GM12891 (cell line): ENCODE measurements at regions not wholly inside any gene's neighbourhood (a gene's known extent, or its start where the extent isn't known, plus 50 kb on each side); places are given as distances from the start of the nearest gene placed in this dataset.
A peak's percentile ranks its signal among the peaks of the same experiment; 100 is the strongest.

ENCODE experiments used
- DNase-seq: peaks from one replicate; pipeline ENCODE4 v3.0.0; 2011; ENCODE audit warnings: low spot score; ENCODE audit not compliant: insufficient read length
- FAIRE-seq: peaks from 2 replicates; lab custom pipeline; 2011; peaks lifted over from hg19 to GRCh38; lab: Jason Lieb, UNC
- PAX5 ChIP-seq: IDR thresholded peaks from 2 replicates; pipeline ENCODE4 v1.6.1; 2011; ENCODE audit warnings: low read length, moderate library complexity, mild to moderate bottlenecking; ENCODE audit not compliant: insufficient read depth, severe bottlenecking
- POLR2A ChIP-seq: IDR thresholded peaks from 2 replicates; pipeline ENCODE4 v1.6.1; 2011; ENCODE audit warnings: low read depth, low read length, control low read depth
- POLR2AphosphoS5 ChIP-seq: IDR thresholded peaks from 2 replicates; pipeline ENCODE4 v1.6.1; 2011; ENCODE audit warnings: low read depth, low read length, control low read depth
- POU2F2 ChIP-seq: IDR thresholded peaks from 2 replicates; pipeline ENCODE4 v1.6.1; 2011; ENCODE audit warnings: low read depth, mild to moderate bottlenecking, control low read depth, low read length, moderate library complexity
- SPI1 ChIP-seq: IDR thresholded peaks from 2 replicates; pipeline ENCODE4 v1.6.1; 2011; ENCODE audit warnings: low read depth, low read length, control low read depth
- TAF1 ChIP-seq: IDR thresholded peaks from 2 replicates; pipeline ENCODE4 v1.6.1; 2011; ENCODE audit warnings: low read depth, low read length, control low read depth

DNA sequence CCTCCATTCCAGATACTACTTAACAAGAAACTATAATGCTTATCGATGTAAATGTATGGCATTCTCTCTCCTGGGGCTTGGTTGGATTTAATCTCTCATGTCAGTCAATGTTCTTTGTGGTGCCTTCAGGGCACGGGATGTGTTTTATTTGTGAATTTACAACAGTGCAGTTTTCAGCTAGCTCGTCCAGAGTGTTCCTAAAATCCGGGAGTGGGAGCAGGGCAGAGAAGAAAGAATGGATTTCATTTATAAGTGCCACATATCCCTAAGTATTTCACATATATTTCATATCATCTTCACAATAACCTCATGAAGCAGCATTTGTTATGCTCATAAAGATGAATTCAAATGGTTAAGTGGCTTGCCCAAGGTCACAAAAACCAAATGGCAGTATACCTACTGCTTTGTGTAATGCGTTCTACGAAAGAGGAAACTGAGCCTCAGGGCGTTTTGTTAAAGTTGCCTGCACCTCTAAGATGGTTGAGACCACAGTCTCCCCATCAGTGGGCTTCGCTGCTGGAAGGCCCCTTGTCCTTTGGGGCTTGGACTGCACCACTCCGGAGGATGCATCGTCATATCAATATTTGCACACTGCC lies 134.7 kb upstream of the MGAT5 start:
- FAIRE-seq (peak; percentile 76), DNase-seq (no peak)
- no peak for TF ChIP-seq POLR2A
- no peak for TF ChIP-seq POU2F2
- no peak for TF ChIP-seq POLR2AphosphoS5
- TF ChIP-seq SPI1: no peak
- TF ChIP-seq PAX5: no peak

DNA sequence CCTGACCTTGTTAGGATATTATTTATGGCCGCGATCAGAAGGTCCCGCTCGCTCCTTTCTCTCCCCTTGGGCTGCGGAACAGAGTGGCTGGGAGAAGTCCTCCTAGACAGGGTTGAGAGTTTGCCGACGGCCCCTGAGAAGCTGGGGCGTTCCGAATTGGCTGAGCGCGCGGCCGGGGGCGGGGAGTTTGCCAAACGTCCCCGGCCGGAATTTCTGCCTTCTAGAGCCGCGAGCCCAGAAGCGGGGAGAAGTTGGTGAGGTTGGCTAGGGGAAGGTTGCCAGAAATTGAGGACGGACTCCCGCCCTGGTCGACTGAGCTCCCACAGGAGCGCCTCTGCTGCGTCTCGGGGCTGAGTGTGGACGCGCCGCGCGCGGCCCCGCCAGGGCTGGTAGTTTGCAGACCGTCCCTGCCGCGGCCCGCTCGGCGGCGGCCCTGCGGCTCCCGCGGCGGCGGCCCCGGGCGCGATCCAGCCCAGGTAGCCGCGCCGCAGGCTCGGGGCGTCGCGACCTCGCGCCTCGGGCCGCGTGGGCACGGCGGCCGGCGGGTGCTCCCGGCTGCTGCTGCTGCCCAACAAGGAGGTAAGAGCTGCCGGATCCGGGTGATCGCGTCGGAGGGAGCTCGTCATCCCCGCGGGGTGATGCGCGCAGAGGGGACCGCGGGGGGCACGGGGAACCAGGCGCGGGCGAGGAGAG lies 134.0 kb upstream of the MGAT5 start:
- peak; percentile 50; the same call in 1 of the 2 replicates for TF ChIP-seq POU2F2
- TF ChIP-seq POLR2AphosphoS5: peak; percentile 73
- TF ChIP-seq PAX5: no peak
- TF ChIP-seq TAF1: peak; percentile 46; the same call in 1 of the 2 replicates
- TF ChIP-seq SPI1: no peak
- TF ChIP-seq POLR2A: peak; percentile 66; the same call in 1 of the 2 replicates
- no peak for FAIRE-seq
- DNase-seq: peak; percentile 68

- FAIRE-seq (no peak), DNase-seq (no peak)
- TF ChIP-seq POLR2A (no peak), POLR2AphosphoS5 (no peak), TAF1 (no peak), SPI1 (no peak), PAX5 (no peak), POU2F2 (no peak)
Observed at GRCh38 chr2:134120406-134120732, 133.5 kb upstream of the MGAT5 start.

- FAIRE-seq (peak; percentile 72), DNase-seq (peak; percentile 71)
- TF ChIP-seq PAX5 (no peak), TAF1 (0 out of 2 replicates have a peak, but pooled peaks have one; percentile 18)
Observed at GRCh38 chr2:134120733-134121630, 132.9 kb upstream of the MGAT5 start.

- DNase-seq (no peak), FAIRE-seq (no peak)
- no peak for TF ChIP-seq POLR2AphosphoS5
- no peak for TF ChIP-seq POU2F2
- TF ChIP-seq PAX5: no peak
- no peak for TF ChIP-seq SPI1
- no peak for TF ChIP-seq POLR2A
- no peak for TF ChIP-seq TAF1
Observed at GRCh38 chr2:134122610-134123009, 131.3 kb upstream of the MGAT5 start.

GRCh38 chr2:134123332-134123731 lies 130.5 kb upstream of the MGAT5 start:
- FAIRE-seq (no peak), DNase-seq (no peak)
- TF ChIP-seq TAF1 (no peak), PAX5 (no peak)

DNA sequence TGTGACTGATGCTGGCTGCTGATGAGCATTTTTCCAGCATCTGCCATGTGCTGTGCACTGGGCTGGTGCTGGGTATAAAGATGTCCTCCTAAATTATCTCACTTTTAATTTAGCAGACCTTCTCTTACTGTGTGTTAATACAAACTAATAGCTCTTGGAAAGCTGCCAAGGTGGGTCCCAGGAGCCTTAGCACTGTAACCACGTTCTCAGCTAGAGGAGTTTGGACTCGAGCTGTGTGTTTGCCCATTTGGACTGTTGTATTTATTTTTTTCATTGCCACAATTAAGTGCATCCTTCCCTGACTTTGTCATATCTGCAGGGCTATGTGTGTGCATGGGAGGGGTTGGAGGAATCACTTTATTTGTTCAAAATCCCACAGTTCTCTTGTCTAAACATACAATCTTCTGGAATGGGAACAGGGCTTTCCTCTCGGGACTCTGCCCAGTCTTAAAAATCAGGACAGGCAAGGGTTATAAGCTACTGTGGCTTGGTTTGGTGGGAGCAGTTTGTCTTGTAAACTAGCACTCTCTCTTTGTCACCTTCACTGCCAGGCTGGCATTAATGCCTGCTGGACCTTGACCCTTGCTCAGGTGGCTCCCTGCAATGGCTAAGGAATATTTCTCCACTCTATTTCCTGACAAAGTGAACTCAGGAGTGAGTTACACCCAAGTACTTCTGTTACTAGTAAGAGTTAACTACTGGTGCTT lies 129.7 kb upstream of the MGAT5 start:
- TF ChIP-seq POLR2A (no peak), SPI1 (no peak), POU2F2 (no peak), POLR2AphosphoS5 (no peak)
- no peak for FAIRE-seq

GRCh38 chr2:134127496-134127895 lies 126.4 kb upstream of the MGAT5 start:
- FAIRE-seq: peak; percentile 87
- TF ChIP-seq TAF1 (no peak), SPI1 (no peak), POLR2AphosphoS5 (no peak), PAX5 (no peak), POU2F2 (no peak)
- DNase-seq: peak; percentile 37

More for the DNA sequence above, 129.7 kb upstream of the MGAT5 start:
- no peak for DNase-seq

GRCh38 chr2:134128746-134129145 lies 125.1 kb upstream of the MGAT5 start:
- TF ChIP-seq SPI1: no peak
- TF ChIP-seq TAF1: no peak
- no peak for TF ChIP-seq POU2F2
- no peak for TF ChIP-seq PAX5
- TF ChIP-seq POLR2AphosphoS5: no peak
- TF ChIP-seq POLR2A: no peak
- DNase-seq (no peak), FAIRE-seq (peak; percentile 5)
